Stimulated activated CD4-positive, alpha-beta T cell treated with anti-CD3 and anti-CD28 coated beads, TNF-alpha, amount 100 ng/mL, for 48 hours (primary cell): ENCODE measurements at regions not wholly inside any gene's neighbourhood (a gene's known extent, or its start where the extent isn't known, plus 50 kb on each side); places are given as distances from the start of the nearest gene placed in this dataset.

Experiments used
- DNase-seq, 3 donors: peaks; one replicate each; pipeline ENCODE4 v3.0.0-alpha.2; 2020; ENCODE audit warnings: low read depth in 3 of 3

- DNase-seq: no peak
Measured at GRCh38 chr1:235925016-235925415, 58.3 kb upstream of the LYST start.

- no peak for DNase-seq
Measured at GRCh38 chr1:235923466-235924021, 56.8 kb upstream of the LYST start.

GRCh38 chr1:235920596-235921375 is 54.1 kb upstream of the LYST start:
- DNase-seq: no peak

- no peak for DNase-seq
Measured at GRCh38 chr1:235919833-235920441, 53.2 kb upstream of the LYST start.

- no peak for DNase-seq
Measured at GRCh38 chr1:235919127-235919832, 52.6 kb upstream of the LYST start.

- DNase-seq: no peak
Measured at GRCh38 chr1:235918465-235918864, 51.8 kb upstream of the LYST start.

- DNase-seq: no peak
Measured at GRCh38 chr1:235918032-235918431, 51.3 kb upstream of the LYST start.

GRCh38 chr1:235917267-235917811 is 50.6 kb upstream of the LYST start:
- peak; percentile 44 to 64 (median 56) for DNase-seq
